Peyer's patch (tissue), 4 donors: ENCODE measurements at regions not wholly inside any gene's neighbourhood (a gene's known extent, or its start where the extent isn't known, plus 50 kb on each side); places are given as distances from the start of the nearest gene placed in this dataset.
"Not testable (repeated sequence)": the region's sequence is repeated elsewhere in the genome, so short reads cannot be mapped to it uniquely, and the experiment has no call there.

ENCODE experiments used
- CTCF ChIP-seq, 6 experiments: fragments of 450-650 bp in 4 of 6; fragments of 200-600 bp in 2 of 6; sonication (generic) in 1 of 6; IDR thresholded peaks; one replicate each; pipeline ENCODE4 v1.5.1; 2017 to 2019; ENCODE audit warnings: antibody characterized with exemption in 6 of 6, mild to moderate bottlenecking in 3 of 6, moderate library complexity in 1 of 6
- POLR2A ChIP-seq, 2 donors: fragments of 450-650 bp; IDR thresholded peaks; one replicate each; pipeline ENCODE4 v1.5.1; 2017; ENCODE audit warnings: antibody characterized with exemption in 2 of 2, mild to moderate bottlenecking in 2 of 2, moderate library complexity in 2 of 2

- TF ChIP-seq CTCF, POLR2A (IDR thresholded peaks at IDR 0.05): not testable (repeated sequence)
Observed at GRCh38 chr5:34378498-34378897, 277.6 kb upstream of the RAI14 start.
